ENCODE measurements at regions not wholly inside any gene's neighbourhood (a gene's known extent, or its start where the extent isn't known, plus 50 kb on each side); places are given as distances from the start of the nearest gene placed in this dataset.
A peak's percentile ranks its signal among the peaks of the same experiment; 100 is the strongest.

DNA sequence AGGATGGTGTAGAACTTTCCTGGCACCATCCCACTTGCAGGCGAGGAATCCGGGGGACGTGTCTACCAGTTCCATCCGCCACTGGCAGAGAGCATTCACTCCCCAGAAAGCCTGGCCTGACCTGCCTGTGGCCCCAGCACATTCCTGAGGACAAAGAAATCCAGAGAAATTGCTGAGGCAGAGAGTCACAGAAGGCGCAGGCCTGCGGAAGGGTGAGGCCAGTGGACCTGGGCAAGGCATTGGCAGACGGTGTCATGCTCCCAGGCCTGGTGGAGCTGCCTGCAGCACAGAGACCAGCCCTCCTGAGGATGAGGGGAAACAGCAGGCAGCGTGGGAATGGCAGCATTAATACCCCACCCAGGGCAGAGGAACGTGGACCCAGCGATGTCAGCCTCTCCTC lies 81.2 kb upstream of the F3 start:
- DNase-seq (ENCODE audit: insufficient read length, low spot score): peak; percentile 57
- peak; percentile 94 for FAIRE-seq

- DNase-seq (ENCODE audit: insufficient read length, low spot score) (no peak), FAIRE-seq (no peak)
Observed at GRCh38 chr1:94621802-94622201, 80.2 kb upstream of the F3 start.

GRCh38 chr1:94621395-94621794 lies 79.8 kb upstream of the F3 start:
- DNase-seq (ENCODE audit: insufficient read length, low spot score) (peak; percentile 61), FAIRE-seq (peak; percentile 26)

- FAIRE-seq (no peak), DNase-seq (ENCODE audit: insufficient read length, low spot score) (no peak)
Observed at GRCh38 chr1:94620345-94621031, 78.9 kb upstream of the F3 start.

GRCh38 chr1:94619731-94620130 lies 78.2 kb upstream of the F3 start:
- DNase-seq (ENCODE audit: insufficient read length, low spot score): no peak
- FAIRE-seq: no peak

DNA sequence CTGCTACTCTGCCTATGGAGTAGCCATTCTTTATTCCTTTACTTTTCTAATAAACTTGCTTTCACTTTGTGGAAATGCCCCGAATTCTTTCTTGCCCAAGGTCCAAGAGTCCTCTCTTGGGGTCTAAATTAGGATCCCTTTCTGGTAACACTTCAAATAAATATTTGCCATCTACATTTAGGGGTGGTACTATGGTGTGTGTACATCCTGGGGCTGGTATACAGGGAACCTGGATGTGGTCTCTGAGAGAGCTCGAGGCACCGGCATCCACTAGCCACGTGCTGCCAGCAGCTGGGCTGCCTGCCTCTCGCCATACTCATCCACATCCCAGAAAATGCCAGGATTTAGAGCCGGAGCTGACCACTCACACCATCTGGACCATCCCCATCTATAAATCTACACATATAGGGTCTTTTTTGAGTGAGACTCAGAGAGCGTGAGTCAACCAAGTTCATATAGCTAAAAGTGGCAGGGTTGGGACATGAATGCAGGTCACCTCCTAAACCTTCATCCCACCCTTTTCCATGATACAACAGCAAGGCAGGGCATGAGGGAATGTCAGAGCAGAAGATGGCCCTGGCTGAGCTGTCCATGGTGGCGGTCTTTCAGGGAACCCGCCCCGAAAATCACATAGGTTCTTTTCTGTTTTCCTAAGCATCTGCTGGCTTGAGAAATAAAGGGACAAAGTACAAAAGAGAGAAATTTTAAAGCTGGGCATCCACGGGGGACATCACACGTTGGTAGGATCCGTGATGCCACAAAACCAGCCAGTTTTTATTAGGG lies 76.6 kb upstream of the F3 start:
- FAIRE-seq: no peak
- DNase-seq (ENCODE audit: insufficient read length, low spot score): no peak

DNA sequence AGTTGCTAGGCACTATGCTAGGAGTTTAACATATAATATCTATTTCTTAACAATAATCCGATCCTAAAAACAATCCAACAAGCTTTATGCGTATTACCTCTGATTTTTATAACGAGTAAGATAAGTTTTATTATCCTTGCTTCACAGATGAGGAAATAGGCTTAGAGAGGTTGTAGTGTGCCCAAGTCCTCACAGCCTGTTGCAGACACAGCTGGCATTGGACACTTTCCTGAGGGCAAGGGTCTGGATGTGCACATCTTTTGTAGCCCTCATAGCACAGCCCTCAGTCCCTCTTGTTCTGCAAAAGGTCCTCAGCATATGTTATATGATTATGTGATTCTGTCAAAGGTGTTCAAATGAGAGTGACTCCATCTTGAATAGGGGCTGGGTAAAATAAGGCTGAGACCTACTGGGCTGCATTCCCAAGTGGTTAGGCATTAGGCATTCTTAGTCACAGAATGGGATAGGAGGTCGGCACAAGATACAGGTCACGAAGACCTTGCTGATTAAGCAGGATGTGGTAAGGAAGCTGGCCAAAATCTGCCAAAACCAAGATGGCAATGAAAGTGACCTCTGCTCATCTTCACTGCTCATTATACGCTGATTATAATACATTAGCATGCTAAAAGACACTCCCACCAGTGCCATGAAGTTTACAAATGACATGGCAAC lies 75.7 kb upstream of the F3 start:
- DNase-seq (ENCODE audit: insufficient read length, low spot score) (no peak), FAIRE-seq (no peak)

GRCh38 chr1:94616506-94616905 lies 74.9 kb upstream of the F3 start:
- no peak for DNase-seq (ENCODE audit: insufficient read length, low spot score)
- no peak for FAIRE-seq

DNA sequence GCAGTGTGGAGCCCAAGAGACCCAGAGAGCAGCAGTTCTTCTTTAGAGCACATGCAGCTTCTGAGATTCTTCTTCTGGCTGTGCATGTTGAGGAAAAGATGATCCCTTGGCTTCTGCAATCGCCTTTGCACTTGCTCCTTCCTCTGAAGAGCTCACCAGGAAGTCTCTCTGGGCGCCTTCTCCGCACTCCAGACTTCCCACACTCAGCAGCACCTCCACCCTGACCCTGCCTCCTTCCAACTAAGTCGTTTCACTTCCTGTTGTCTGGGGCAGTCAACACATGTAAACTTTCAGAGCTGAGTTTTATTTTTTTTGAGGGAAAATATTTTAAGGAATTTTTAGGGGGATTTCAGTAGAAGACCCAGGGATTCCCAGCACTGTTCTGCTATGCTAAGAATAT lies 73.4 kb upstream of the F3 start:
- no peak for FAIRE-seq
- DNase-seq (ENCODE audit: insufficient read length, low spot score): no peak

DNA sequence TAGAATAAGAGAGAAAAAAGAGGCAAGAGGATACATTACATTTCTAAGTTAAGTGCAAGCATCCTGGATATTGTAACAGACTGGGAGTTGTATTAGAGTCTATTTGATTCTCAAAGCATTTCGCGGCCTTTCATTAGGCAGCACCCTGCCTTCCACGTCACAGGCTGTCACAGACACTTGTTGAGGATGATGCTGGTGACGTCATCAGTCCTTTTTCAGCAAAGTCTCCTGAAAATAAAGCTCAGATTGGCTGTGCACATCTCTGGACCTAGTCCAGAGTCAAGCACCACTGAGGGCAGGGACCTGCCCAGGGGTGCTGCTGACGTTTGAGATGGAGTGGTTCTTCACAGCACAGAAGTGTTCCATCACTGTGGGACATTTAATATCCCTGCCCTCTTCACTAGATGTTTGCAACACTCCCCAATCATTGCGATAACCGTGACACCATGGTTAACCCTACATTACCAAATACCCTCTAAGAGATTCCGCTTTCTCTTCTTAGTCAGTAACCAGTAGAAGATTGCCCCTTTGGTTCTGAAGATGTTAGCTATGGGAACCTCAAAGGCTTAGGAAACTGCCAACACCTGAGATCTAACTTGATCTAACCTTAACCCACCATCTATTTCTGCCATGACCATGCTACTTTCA lies 72.7 kb upstream of the F3 start:
- FAIRE-seq: no peak
- DNase-seq (ENCODE audit: insufficient read length, low spot score): no peak

DNA sequence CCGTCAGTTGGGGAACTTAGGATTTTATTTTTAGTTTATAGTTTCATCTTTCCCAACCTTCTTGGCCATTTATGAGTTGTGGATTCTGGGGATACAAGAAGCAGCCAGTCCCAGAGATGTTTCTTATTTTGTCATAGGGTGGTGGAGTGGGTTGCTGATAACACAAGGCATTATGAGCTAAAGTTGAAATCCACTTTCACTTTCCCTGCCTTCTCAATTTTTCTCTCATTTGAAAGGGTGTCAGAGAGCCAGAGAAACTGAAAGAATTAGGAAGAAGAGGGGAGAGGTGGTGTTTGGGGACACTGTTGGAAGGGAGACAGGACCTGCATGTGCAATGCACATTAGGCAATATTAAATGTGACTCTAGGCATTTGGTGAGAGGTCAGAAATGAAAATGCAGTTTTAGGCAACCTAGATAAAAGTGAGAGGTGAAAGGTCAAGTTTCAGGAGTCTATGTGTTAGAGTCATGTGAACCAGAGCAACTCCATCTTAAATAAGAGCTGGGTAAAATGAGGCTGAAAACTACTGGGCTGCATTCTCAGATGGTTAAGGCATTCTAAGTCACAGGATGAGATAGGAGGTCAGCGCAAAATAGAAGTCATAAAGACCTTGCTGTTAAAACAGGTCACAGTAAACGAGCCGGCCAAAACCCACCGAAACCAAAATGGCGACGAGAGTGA lies 71.1 kb upstream of the F3 start:
- FAIRE-seq (no peak), DNase-seq (ENCODE audit: insufficient read length, low spot score) (no peak)

- FAIRE-seq: no peak
Observed at GRCh38 chr1:94611681-94612475, 70.3 kb upstream of the F3 start.

DNA sequence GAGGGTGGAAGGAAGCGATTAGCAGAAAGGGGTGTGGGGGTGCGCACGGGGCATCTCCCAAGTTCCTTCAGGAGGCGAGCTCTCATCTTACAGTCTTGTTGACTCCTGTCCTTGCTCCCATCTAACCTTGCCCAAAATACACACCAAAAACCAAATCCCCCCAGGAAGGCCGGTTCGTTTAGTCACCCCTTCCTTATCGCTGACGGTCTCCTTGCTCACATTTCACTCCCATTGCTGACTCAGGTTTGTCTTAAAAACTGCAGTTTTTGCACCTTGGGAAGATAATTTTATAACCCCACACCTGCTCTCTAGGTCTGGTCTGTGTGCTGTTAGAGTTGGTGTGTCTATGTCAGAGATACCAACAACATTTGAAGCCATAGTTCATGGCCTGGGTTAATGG lies 68.1 kb upstream of the F3 start:
- no peak for DNase-seq (ENCODE audit: insufficient read length, low spot score)
- FAIRE-seq: no peak

More at GRCh38 chr1:94611681-94612475, 70.3 kb upstream of the F3 start:
- no peak for DNase-seq (ENCODE audit: insufficient read length, low spot score)

DNA sequence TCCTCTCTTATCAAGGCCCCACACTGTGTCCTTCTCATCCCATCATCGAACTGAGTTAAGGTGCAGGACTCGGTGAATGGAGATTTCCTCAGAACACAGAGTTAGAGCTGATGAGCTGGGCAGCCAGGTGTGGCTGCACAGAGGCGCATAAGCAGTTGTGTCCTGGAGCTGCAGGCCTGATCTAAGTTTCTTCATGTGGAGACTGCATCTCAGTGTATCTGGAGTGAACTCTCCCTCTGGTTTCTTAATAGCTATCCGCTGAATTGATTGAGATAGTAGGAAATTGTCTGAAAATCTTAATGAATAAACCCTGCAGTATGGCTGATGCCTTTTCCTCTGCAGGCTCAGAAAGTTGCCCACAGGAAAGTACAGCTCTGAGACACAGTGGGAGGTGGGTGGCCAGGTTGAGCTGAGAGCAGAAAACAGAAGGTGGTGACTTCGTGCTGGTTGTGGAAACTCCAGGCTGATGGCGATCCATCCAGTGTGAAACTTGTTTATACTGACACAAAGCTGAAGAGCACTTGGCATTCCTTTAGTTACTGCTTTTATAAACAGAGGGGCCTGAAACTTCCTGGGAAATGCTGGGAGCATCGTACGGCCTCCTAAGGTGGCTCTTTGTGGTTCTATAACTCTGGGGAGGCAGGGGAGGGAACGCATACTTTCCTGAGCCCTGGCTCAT lies 67.4 kb upstream of the F3 start:
- DNase-seq (ENCODE audit: insufficient read length, low spot score) (no peak), FAIRE-seq (no peak)

DNA sequence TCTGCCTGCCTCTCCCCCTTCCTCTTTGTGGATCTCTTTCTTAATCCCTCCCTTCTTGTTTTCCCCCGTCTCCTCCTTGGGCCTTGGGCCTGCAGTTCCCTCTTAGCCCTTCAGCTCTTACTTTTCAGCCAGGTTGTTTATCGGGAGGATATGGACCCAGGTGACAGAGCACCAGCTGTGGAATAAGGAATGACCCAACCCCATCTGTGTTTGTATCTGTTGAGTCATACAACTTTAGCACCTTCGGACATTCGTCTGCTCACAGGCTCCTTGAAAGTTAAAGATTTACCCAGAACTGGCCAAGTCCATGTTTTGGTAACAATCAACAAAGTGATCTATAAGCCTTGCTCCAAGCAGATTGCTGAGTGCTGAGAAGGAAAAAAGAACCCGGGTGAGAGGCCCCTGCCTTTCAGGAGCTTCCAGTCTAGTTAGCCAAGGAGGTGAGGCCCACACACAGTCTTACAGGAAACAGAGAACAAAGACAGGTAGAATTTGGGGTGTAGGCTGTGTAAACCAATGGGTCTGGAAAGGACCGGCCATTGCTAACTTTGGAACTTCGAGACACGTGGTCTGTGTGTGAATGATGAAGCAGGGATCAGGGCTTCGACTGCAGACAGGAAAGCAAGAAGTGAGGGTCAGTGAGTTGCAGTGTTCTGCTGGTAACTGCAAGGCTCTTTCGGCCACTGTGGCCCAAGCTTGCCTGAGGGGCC lies 66.7 kb upstream of the F3 start:
- FAIRE-seq (no peak), DNase-seq (ENCODE audit: insufficient read length, low spot score) (no peak)

DNA sequence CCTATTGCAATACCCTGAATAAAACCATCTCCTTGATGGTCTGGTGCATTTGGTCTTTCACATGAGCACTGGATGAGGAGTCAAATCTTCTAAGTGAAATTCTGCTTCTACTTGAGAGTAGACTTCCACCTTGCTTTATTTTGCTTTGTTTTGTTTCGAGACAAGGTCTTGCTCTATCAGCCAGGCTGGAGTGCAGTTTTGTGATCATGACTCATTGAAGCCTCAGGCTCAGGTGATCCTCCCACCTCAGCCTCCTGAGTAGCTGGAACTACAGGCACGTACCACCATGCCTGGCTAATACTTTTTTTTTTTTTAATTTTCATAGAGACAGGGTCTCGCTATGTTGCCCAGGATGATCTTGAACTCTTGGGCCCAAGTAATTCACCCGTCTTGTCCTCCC lies 65.8 kb upstream of the F3 start:
- no peak for DNase-seq (ENCODE audit: insufficient read length, low spot score)

DNA sequence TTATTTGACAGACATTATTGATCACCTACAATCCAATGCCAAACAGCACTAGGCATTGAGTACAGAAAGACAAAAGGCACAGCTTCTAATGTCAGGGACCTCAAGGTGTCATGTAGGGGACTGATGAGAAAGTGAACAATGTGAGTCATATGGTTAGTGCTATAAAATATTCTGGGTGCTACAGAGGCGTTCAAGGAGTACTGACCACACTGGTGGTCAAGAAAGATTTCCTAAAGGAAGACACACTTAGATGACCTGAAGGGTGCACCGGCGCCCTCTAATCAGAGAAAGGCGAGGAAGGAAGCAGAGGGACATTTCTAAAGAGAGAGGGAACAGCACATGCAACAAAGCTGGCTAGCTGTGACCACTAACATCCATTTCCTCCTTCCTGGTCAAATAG lies 64.9 kb upstream of the F3 start:
- no peak for DNase-seq (ENCODE audit: insufficient read length, low spot score)
- no peak for FAIRE-seq

More for the DNA sequence above, 65.8 kb upstream of the F3 start:
- FAIRE-seq: no peak

DNA sequence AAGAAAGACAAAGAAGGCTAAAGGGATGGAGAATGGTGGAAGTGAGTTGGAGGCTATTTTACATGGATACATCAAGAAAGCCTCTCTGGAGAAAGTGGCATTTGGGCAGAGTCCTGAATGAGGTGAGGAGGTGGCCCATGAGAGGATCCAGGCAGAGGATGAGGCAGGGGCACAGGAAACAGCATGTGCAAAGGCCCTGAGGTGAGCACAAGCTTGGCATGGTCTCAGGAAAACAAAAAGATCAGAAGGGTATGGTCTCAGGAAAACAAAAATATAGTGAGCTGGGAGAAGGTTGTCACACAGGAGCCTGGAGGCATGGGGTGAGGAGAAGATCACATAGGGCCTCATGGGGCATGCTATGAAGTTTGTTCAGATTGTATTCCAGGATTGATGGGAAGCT lies 62.1 kb upstream of the F3 start:
- no peak for FAIRE-seq
- DNase-seq (ENCODE audit: insufficient read length, low spot score): no peak
